HEK293 (cell line): ENCODE measurements at regions not wholly inside any gene's neighbourhood (a gene's known extent, or its start where the extent isn't known, plus 50 kb on each side); places are given as distances from the start of the nearest gene placed in this dataset.
A peak's percentile ranks its signal among the peaks of the same experiment; 100 is the strongest.

Experiments
- CTCF ChIA-PET: fragments of 350-600 bp; formaldehyde crosslinking; extraction: SDS; loops from one replicate; lab custom pipeline; 2021; ENCODE audit warnings: antibody characterized with exemption; lab: Yijun Ruan, JAX
- POLR2A ChIA-PET: fragments of 300-600 bp; formaldehyde crosslinking; extraction: SDS; loops from one replicate; lab custom pipeline; 2020; ENCODE audit warnings: antibody characterized with exemption, inconsistent platforms; lab: Yijun Ruan, JAX
- H3K27ac ChIP-seq: fragments of 200-500 bp; sonication (Bioruptor generic); 2 replicates; pipeline ENCODE4 v1.5.1; 2014; ENCODE audit warnings: low read depth, low read length, control low read depth, inconsistent platforms; ENCODE audit errors: extremely low read depth
- H3K36me3 ChIP-seq, 2 experiments: fragments of 200-500 bp in 1 of 2; sonication (Bioruptor generic) in 1 of 2; 1 replicate in 1 of 2; 2 replicates in 1 of 2; pipeline ENCODE4 v1.5.1; 2014 to 2017; ENCODE audit warnings: inconsistent platforms in 2 of 2, low read length in 2 of 2; ENCODE audit not compliant: control insufficient read depth in 2 of 2, insufficient read depth in 1 of 2
- H3K4me1 ChIP-seq: fragments of 200-500 bp; sonication (Bioruptor generic); 2 replicates; pipeline ENCODE4 v1.5.1; 2014; ENCODE audit warnings: mild to moderate bottlenecking, low read length, inconsistent platforms; ENCODE audit not compliant: control insufficient read depth, insufficient read depth
- H3K4me3 ChIP-seq: 2 replicates; pipeline ENCODE4 v1.5.1; 2011; ENCODE audit warnings: low read depth, mild to moderate bottlenecking, control low read depth, low read length, moderate library complexity
- H3K9me3 ChIP-seq: fragments of 200-500 bp; sonication (Bioruptor generic); 2 replicates; pipeline ENCODE4 v1.5.1; 2014; ENCODE audit warnings: low read depth, low read length, inconsistent platforms; ENCODE audit not compliant: control insufficient read depth, insufficient read depth
- GLIS1 ChIP-seq: fragments of 450-650 bp; formaldehyde crosslinking; IDR thresholded peaks from 2 replicates; pipeline ENCODE4 v1.5.1; 2016; ENCODE audit warnings: missing biosample characterization, missing genetic modification characterization
- KLF1 ChIP-seq: fragments of 450-650 bp; formaldehyde crosslinking; IDR thresholded peaks from 2 replicates; pipeline ENCODE4 v1.5.1; 2016; ENCODE audit warnings: missing biosample characterization, missing genetic modification characterization
- KLF17 ChIP-seq: fragments of 450-650 bp; formaldehyde crosslinking; IDR thresholded peaks from 2 replicates; pipeline ENCODE4 v1.5.1; 2016; ENCODE audit warnings: missing biosample characterization, missing genetic modification characterization
- KLF7 ChIP-seq: fragments of 450-650 bp; formaldehyde crosslinking; IDR thresholded peaks from 2 replicates; pipeline ENCODE4 v1.5.1; 2016; ENCODE audit warnings: missing biosample characterization, missing genetic modification characterization, borderline replicate concordance
- KLF8 ChIP-seq: fragments of 450-650 bp; formaldehyde crosslinking; IDR thresholded peaks from 2 replicates; pipeline ENCODE4 v1.5.1; 2016; ENCODE audit warnings: missing biosample characterization, missing genetic modification characterization
- OSR2 ChIP-seq: fragments of 450-650 bp; formaldehyde crosslinking; IDR thresholded peaks from 2 replicates; pipeline ENCODE4 v1.5.1; 2016; ENCODE audit warnings: missing biosample characterization, missing genetic modification characterization
- REPIN1 ChIP-seq: fragments of 450-650 bp; formaldehyde crosslinking; IDR thresholded peaks from 2 replicates; pipeline ENCODE4 v1.5.1; 2017; ENCODE audit warnings: missing biosample characterization, missing genetic modification characterization, low read depth
- SCRT2 ChIP-seq: fragments of 450-650 bp; formaldehyde crosslinking; IDR thresholded peaks from 2 replicates; pipeline ENCODE4 v1.5.1; 2016; ENCODE audit warnings: missing biosample characterization, missing genetic modification characterization
- SP7 ChIP-seq: fragments of 450-650 bp; formaldehyde crosslinking; IDR thresholded peaks from 2 replicates; pipeline ENCODE4 v1.5.1; 2016; ENCODE audit warnings: missing biosample characterization, missing genetic modification characterization
- TRIM28 ChIP-seq: IDR thresholded peaks from 2 replicates; pipeline ENCODE4 v1.6.1; 2011; ENCODE audit warnings: low read length, control low read depth, borderline replicate concordance
- ZBTB21 ChIP-seq: fragments of 450-650 bp; formaldehyde crosslinking; IDR thresholded peaks from 2 replicates; pipeline ENCODE4 v1.5.1; 2017; ENCODE audit warnings: missing biosample characterization, missing genetic modification characterization
- ZNF146 ChIP-seq: fragments of 450-650 bp; formaldehyde crosslinking; IDR thresholded peaks from 2 replicates; pipeline ENCODE4 v1.5.1; 2016; ENCODE audit warnings: missing biosample characterization, missing genetic modification characterization
- ZNF155 ChIP-seq: fragments of 450-650 bp; formaldehyde crosslinking; IDR thresholded peaks from 2 replicates; pipeline ENCODE4 v1.5.1; 2016; ENCODE audit warnings: missing biosample characterization, missing genetic modification characterization
- ZNF214 ChIP-seq: fragments of 450-650 bp; formaldehyde crosslinking; IDR thresholded peaks from 2 replicates; pipeline ENCODE4 v1.5.1; 2017; ENCODE audit warnings: missing biosample characterization, mild to moderate bottlenecking, missing genetic modification characterization, borderline replicate concordance
- ZNF223 ChIP-seq: fragments of 450-650 bp; formaldehyde crosslinking; IDR thresholded peaks from 2 replicates; pipeline ENCODE4 v1.5.1; 2016; ENCODE audit warnings: missing biosample characterization, missing genetic modification characterization
- ZNF362 ChIP-seq: fragments of 450-650 bp; formaldehyde crosslinking; IDR thresholded peaks from 2 replicates; pipeline ENCODE4 v1.5.1; 2016; ENCODE audit warnings: missing biosample characterization, missing genetic modification characterization
- ZNF366 ChIP-seq: fragments of 450-650 bp; formaldehyde crosslinking; conservative IDR thresholded peaks from 2 replicates; pipeline ENCODE4 v1.5.1; 2016; ENCODE audit warnings: missing biosample characterization, missing genetic modification characterization
- ZNF426 ChIP-seq: fragments of 450-650 bp; formaldehyde crosslinking; IDR thresholded peaks from 2 replicates; pipeline ENCODE4 v1.5.1; 2017; ENCODE audit warnings: missing biosample characterization, missing genetic modification characterization, mild to moderate bottlenecking, inconsistent platforms, moderate library complexity
- ZNF501 ChIP-seq: fragments of 450-650 bp; formaldehyde crosslinking; IDR thresholded peaks from 2 replicates; pipeline ENCODE4 v1.5.1; 2016; ENCODE audit warnings: missing biosample characterization, missing genetic modification characterization
- ZNF514 ChIP-seq: fragments of 450-650 bp; formaldehyde crosslinking; IDR thresholded peaks from 2 replicates; pipeline ENCODE4 v1.5.1; 2016; ENCODE audit warnings: missing biosample characterization, missing genetic modification characterization
- ZNF558 ChIP-seq: fragments of 450-650 bp; formaldehyde crosslinking; IDR thresholded peaks from 2 replicates; pipeline ENCODE4 v1.5.1; 2016; ENCODE audit warnings: missing biosample characterization, missing genetic modification characterization
- ZNF585B ChIP-seq: fragments of 450-650 bp; formaldehyde crosslinking; IDR thresholded peaks from 2 replicates; pipeline ENCODE4 v1.5.1; 2016; ENCODE audit warnings: missing biosample characterization, missing genetic modification characterization
- ZNF596 ChIP-seq: fragments of 450-650 bp; IDR thresholded peaks from 2 replicates; pipeline ENCODE4 v1.5.0; 2018; ENCODE audit warnings: missing biosample characterization, mild to moderate bottlenecking, missing genetic modification characterization, moderate library complexity
- ZNF621 ChIP-seq: fragments of 450-650 bp; formaldehyde crosslinking; IDR thresholded peaks from 2 replicates; pipeline ENCODE4 v1.5.1; 2017; ENCODE audit warnings: missing biosample characterization, missing genetic modification characterization
- ZNF623 ChIP-seq: fragments of 450-650 bp; formaldehyde crosslinking; IDR thresholded peaks from 2 replicates; pipeline ENCODE4 v1.5.1; 2016; ENCODE audit warnings: missing biosample characterization, missing genetic modification characterization
- ZNF658 ChIP-seq: fragments of 450-650 bp; formaldehyde crosslinking; IDR thresholded peaks from 2 replicates; pipeline ENCODE4; 2016; ENCODE audit warnings: missing biosample characterization, missing genetic modification characterization
- ZNF670 ChIP-seq: fragments of 450-650 bp; formaldehyde crosslinking; IDR thresholded peaks from 2 replicates; pipeline ENCODE4 v1.5.1; 2016; ENCODE audit warnings: missing biosample characterization, missing genetic modification characterization, low read depth
- ZSCAN4 ChIP-seq: fragments of 450-650 bp; formaldehyde crosslinking; IDR thresholded peaks from 2 replicates; pipeline ENCODE4 v1.5.1; 2017; ENCODE audit warnings: missing biosample characterization, missing genetic modification characterization
- TF ChIP-seq, protein P1 (sequence below): fragments of 450-650 bp; formaldehyde crosslinking; IDR thresholded peaks from 2 replicates; pipeline ENCODE4 v1.5.1; 2016; ENCODE audit warnings: missing biosample characterization, missing genetic modification characterization
- TF ChIP-seq, protein P2 (sequence below): fragments of 450-650 bp; formaldehyde crosslinking; IDR thresholded peaks from 2 replicates; pipeline ENCODE4 v1.5.1; 2017; ENCODE audit warnings: missing biosample characterization, missing genetic modification characterization
- TF ChIP-seq, protein P3 (sequence below): fragments of 450-650 bp; formaldehyde crosslinking; IDR thresholded peaks from 2 replicates; pipeline ENCODE4 v1.5.0; 2017; ENCODE audit warnings: missing biosample characterization, missing genetic modification characterization, borderline replicate concordance

DNA sequence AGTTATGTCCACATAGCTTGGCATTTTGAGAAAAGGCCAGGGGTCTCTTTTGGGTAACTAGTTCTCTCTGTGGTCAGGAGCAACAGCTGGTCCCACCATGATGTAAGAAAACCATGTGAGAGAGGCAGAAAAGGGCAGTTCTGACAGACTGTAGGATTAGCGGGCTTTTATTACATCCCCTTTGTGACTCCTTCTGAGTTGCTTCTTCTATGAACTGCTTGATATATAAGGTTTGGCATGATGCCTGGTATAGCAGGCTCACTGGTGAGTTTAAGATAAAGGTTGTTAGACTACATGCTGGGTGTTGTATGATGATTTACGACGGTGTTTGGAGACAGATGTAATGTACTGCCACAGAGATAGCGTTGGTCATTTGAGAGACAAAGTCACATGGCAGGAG lies 2308.1 kb upstream of the AGA start:
- H3K36me3 ChIP-seq, result no peaks in the 10 kb centered on the region
- POLR2A ChIA-PET, result no interaction called here
- H3K27ac ChIP-seq, result no peak overlapping the region
- no peaks in the 10 kb centered on the region; the same call in 1 of the 2 replicates for H3K4me1 ChIP-seq
- H3K9me3 ChIP-seq, result no peaks in the 10 kb centered on the region
- CTCF ChIA-PET, result no interaction called here
- H3K4me3 ChIP-seq, result no peak overlapping the region
- TF ChIP-seq ZNF558 (tag by site-specific recombination) (no peak), ZNF514 (tag by site-specific recombination) (no peak), OSR2 (tag by site-specific recombination) (peak; percentile 64; the same call in 1 of the 2 replicates), ZNF670 (tag by site-specific recombination) (no peak), TRIM28 (peak; percentile 39; the same call in 1 of the 2 replicates), ZNF146 (no peak), ZNF623 (tag by site-specific recombination) (no peak), ZNF223 (tag by site-specific recombination) (no peak), KLF17 (no peak), ZNF501 (tag by site-specific recombination) (peak; percentile 63; the same call in 1 of the 2 replicates), ZNF621 (no peak), ZNF658 (no peak), ZNF426 (no peak), GLIS1 (no peak), ZNF362 (tag by site-specific recombination) (no peak), ZNF366 (tag by site-specific recombination) (no peak), KLF7 (tag by site-specific recombination) (no peak), ZBTB21 (tag by site-specific recombination) (0 out of 2 replicates have a peak, but pooled peaks have one; percentile 15), REPIN1 (tag by site-specific recombination) (no peak), SP7 (tag by site-specific recombination) (no peak), ZNF155 (no peak), SCRT2 (tag by site-specific recombination) (peak; percentile 78), KLF8 (tag by site-specific recombination) (no peak), KLF1 (tag by site-specific recombination) (no peak), ZNF214 (tag by site-specific recombination) (no peak), ZNF585B (tag by site-specific recombination) (no peak), ZNF596 (no peak), ZSCAN4 (tag by site-specific recombination) (no peak)
- TF ChIP-seq, protein P1, sequence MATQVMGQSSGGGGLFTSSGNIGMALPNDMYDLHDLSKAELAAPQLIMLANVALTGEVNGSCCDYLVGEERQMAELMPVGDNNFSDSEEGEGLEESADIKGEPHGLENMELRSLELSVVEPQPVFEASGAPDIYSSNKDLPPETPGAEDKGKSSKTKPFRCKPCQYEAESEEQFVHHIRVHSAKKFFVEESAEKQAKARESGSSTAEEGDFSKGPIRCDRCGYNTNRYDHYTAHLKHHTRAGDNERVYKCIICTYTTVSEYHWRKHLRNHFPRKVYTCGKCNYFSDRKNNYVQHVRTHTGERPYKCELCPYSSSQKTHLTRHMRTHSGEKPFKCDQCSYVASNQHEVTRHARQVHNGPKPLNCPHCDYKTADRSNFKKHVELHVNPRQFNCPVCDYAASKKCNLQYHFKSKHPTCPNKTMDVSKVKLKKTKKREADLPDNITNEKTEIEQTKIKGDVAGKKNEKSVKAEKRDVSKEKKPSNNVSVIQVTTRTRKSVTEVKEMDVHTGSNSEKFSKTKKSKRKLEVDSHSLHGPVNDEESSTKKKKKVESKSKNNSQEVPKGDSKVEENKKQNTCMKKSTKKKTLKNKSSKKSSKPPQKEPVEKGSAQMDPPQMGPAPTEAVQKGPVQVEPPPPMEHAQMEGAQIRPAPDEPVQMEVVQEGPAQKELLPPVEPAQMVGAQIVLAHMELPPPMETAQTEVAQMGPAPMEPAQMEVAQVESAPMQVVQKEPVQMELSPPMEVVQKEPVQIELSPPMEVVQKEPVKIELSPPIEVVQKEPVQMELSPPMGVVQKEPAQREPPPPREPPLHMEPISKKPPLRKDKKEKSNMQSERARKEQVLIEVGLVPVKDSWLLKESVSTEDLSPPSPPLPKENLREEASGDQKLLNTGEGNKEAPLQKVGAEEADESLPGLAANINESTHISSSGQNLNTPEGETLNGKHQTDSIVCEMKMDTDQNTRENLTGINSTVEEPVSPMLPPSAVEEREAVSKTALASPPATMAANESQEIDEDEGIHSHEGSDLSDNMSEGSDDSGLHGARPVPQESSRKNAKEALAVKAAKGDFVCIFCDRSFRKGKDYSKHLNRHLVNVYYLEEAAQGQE (tag by site-specific recombination), result no peak
- TF ChIP-seq, protein P2, sequence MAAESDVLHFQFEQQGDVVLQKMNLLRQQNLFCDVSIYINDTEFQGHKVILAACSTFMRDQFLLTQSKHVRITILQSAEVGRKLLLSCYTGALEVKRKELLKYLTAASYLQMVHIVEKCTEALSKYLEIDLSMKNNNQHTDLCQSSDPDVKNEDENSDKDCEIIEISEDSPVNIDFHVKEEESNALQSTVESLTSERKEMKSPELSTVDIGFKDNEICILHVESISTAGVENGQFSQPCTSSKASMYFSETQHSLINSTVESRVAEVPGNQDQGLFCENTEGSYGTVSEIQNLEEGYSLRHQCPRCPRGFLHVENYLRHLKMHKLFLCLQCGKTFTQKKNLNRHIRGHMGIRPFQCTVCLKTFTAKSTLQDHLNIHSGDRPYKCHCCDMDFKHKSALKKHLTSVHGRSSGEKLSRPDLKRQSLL, result no peak
- TF ChIP-seq, protein P3, sequence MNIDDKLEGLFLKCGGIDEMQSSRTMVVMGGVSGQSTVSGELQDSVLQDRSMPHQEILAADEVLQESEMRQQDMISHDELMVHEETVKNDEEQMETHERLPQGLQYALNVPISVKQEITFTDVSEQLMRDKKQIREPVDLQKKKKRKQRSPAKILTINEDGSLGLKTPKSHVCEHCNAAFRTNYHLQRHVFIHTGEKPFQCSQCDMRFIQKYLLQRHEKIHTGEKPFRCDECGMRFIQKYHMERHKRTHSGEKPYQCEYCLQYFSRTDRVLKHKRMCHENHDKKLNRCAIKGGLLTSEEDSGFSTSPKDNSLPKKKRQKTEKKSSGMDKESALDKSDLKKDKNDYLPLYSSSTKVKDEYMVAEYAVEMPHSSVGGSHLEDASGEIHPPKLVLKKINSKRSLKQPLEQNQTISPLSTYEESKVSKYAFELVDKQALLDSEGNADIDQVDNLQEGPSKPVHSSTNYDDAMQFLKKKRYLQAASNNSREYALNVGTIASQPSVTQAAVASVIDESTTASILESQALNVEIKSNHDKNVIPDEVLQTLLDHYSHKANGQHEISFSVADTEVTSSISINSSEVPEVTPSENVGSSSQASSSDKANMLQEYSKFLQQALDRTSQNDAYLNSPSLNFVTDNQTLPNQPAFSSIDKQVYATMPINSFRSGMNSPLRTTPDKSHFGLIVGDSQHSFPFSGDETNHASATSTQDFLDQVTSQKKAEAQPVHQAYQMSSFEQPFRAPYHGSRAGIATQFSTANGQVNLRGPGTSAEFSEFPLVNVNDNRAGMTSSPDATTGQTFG (tag by site-specific recombination), result no peak
